Suprapubic skin (tissue), 4 donors: ENCODE measurements at regions not wholly inside any gene's neighbourhood (a gene's known extent, or its start where the extent isn't known, plus 50 kb on each side); places are given as distances from the start of the nearest gene placed in this dataset.

ENCODE experiments used
- DNase-seq, 2 donors: peaks; one replicate each; pipeline ENCODE4 v3.0.0-alpha.2; 2019; ENCODE audit warnings: low spot score in 2 of 2
- H3K27ac ChIP-seq: fragments of 200-600 bp; sonication (generic); one replicate; pipeline ENCODE4 v1.5.1; 2019
- H3K27me3 ChIP-seq: fragments of 200-600 bp; sonication (generic); one replicate; pipeline ENCODE4 v1.5.1; 2019
- H3K36me3 ChIP-seq: fragments of 200-600 bp; sonication (generic); one replicate; pipeline ENCODE4 v1.5.1; 2019
- H3K4me1 ChIP-seq: fragments of 200-600 bp; sonication (generic); one replicate; pipeline ENCODE4 v1.5.1; 2019
- H3K4me3 ChIP-seq: fragments of 200-600 bp; sonication (generic); one replicate; pipeline ENCODE4 v1.5.1; 2019; ENCODE audit warnings: mild to moderate bottlenecking
- H3K9me3 ChIP-seq: fragments of 200-600 bp; sonication (generic); one replicate; pipeline ENCODE4 v1.5.1; 2019
- CTCF ChIP-seq, 2 donors: fragments of 200-600 bp in 1 of 2; fragments of 450-650 bp in 1 of 2; sonication (generic) in 1 of 2; IDR thresholded peaks; one replicate each; pipeline ENCODE4 v1.5.1; 2016 to 2019; ENCODE audit warnings: antibody characterized with exemption in 2 of 2, mild to moderate bottlenecking in 1 of 2, moderate library complexity in 1 of 2
- EP300 ChIP-seq: sonication (generic); formaldehyde crosslinking; IDR thresholded peaks from one replicate; pipeline ENCODE4 v1.6.1; 2017; ENCODE audit warnings: antibody characterized with exemption
- POLR2A ChIP-seq, 2 donors: fragments of 450-650 bp; IDR thresholded peaks; one replicate each; pipeline ENCODE4 v1.6.1; 2017; ENCODE audit warnings: antibody characterized with exemption in 2 of 2, mild to moderate bottlenecking in 2 of 2, moderate library complexity in 2 of 2
- POLR2AphosphoS5 ChIP-seq, 3 donors: sonication (generic); formaldehyde crosslinking; IDR thresholded peaks; one replicate each; pipeline ENCODE4 v1.6.1; 2017; ENCODE audit warnings: antibody characterized with exemption in 3 of 3
- WGBS: methylation state at CpG from one replicate; pipeline ENCODE4 v1.1.5; 2018; 5-methylcytosine and 5-hydroxymethylcytosine counted together

- TF ChIP-seq CTCF (IDR thresholded peaks at IDR 0.05), result no peak
- no peak for TF ChIP-seq POLR2AphosphoS5 (IDR thresholded peaks at IDR 0.05)
- TF ChIP-seq EP300, result no peak
- no peak for TF ChIP-seq POLR2A (IDR thresholded peaks at IDR 0.05)
- DNase-seq, result no peak
- no peaks in the 10 kb centered on the region for H3K36me3 ChIP-seq
- WGBS, result 93% methylated on average over 2 of the region's 2 CpGs
- no peak overlapping the region for H3K27ac ChIP-seq
- no peaks in the 10 kb centered on the region for H3K4me1 ChIP-seq
- no peaks in the 10 kb centered on the region for H3K27me3 ChIP-seq
- no peaks in the 10 kb centered on the region for H3K9me3 ChIP-seq
- H3K4me3 ChIP-seq, result no peak overlapping the region
Observed at GRCh38 chr10:89926736-89927135, 225.3 kb downstream of the KIF20B start.

- no peak for TF ChIP-seq POLR2AphosphoS5 (IDR thresholded peaks at IDR 0.05)
- TF ChIP-seq POLR2A (IDR thresholded peaks at IDR 0.05), result no peak
- no peak for TF ChIP-seq CTCF (IDR thresholded peaks at IDR 0.05)
- TF ChIP-seq EP300, result no peak
- no peaks in the 10 kb centered on the region for H3K4me1 ChIP-seq
- H3K4me3 ChIP-seq, result no peak overlapping the region
- H3K27me3 ChIP-seq, result no peaks in the 10 kb centered on the region
- no peak for DNase-seq
- H3K27ac ChIP-seq, result no peak overlapping the region
- H3K36me3 ChIP-seq, result no peaks in the 10 kb centered on the region
- WGBS, result 73% methylated on average over 8 of the region's 8 CpGs
- H3K9me3 ChIP-seq, result no peaks in the 10 kb centered on the region
Observed at GRCh38 chr10:89929282-89930026, 228.1 kb downstream of the KIF20B start.

- Histone ChIP-seq H3K9me3 (peaks cover 4% of the 10 kb centered on the region), H3K27ac (no peak overlapping the region), H3K36me3 (no peaks in the 10 kb centered on the region), H3K4me3 (no peak overlapping the region), H3K4me1 (no peaks in the 10 kb centered on the region), H3K27me3 (no peaks in the 10 kb centered on the region)
- TF ChIP-seq POLR2A (IDR thresholded peaks at IDR 0.05) (no peak), EP300 (no peak)
- 56% methylated on average over 3 of the region's 3 CpGs for WGBS
- DNase-seq, result no peak
Observed at GRCh38 chr10:89937494-89937893, 236.1 kb downstream of the KIF20B start.

GRCh38 chr10:89940076-89940475 is 238.7 kb downstream of the KIF20B start:
- no peak overlapping the region for H3K4me3 ChIP-seq
- no peaks in the 10 kb centered on the region for H3K36me3 ChIP-seq
- DNase-seq, result no peak
- no peaks in the 10 kb centered on the region for H3K4me1 ChIP-seq
- peaks cover 4% of the 10 kb centered on the region for H3K9me3 ChIP-seq
- H3K27ac ChIP-seq, result no peak overlapping the region
- H3K27me3 ChIP-seq, result no peaks in the 10 kb centered on the region
- 58% methylated on average over 1 of the region's 1 CpG for WGBS
- no peak for TF ChIP-seq EP300
- TF ChIP-seq POLR2A (IDR thresholded peaks at IDR 0.05), result no peak
- TF ChIP-seq POLR2AphosphoS5 (IDR thresholded peaks at IDR 0.05), result no peak
- no peak for TF ChIP-seq CTCF (IDR thresholded peaks at IDR 0.05)

GRCh38 chr10:89942217-89942616 is 240.8 kb downstream of the KIF20B start:
- DNase-seq, result no peak
- peaks cover 2% of the 10 kb centered on the region for H3K9me3 ChIP-seq
- no peaks in the 10 kb centered on the region for H3K27me3 ChIP-seq
- no peak for TF ChIP-seq CTCF (IDR thresholded peaks at IDR 0.05)
- TF ChIP-seq POLR2A (IDR thresholded peaks at IDR 0.05), result no peak
- no peak for TF ChIP-seq EP300
- no peak for TF ChIP-seq POLR2AphosphoS5 (IDR thresholded peaks at IDR 0.05)
- no peaks in the 10 kb centered on the region for H3K4me1 ChIP-seq
- WGBS, result 58% methylated on average over 1 of the region's 1 CpG
- H3K4me3 ChIP-seq, result no peak overlapping the region
- no peak overlapping the region for H3K27ac ChIP-seq
- no peaks in the 10 kb centered on the region for H3K36me3 ChIP-seq

- H3K36me3 ChIP-seq, result no peaks in the 10 kb centered on the region
- no peaks in the 10 kb centered on the region for H3K4me1 ChIP-seq
- DNase-seq, result no peak
- TF ChIP-seq EP300 (no peak), POLR2AphosphoS5 (IDR thresholded peaks at IDR 0.05) (no peak), CTCF (IDR thresholded peaks at IDR 0.05) (no peak), POLR2A (IDR thresholded peaks at IDR 0.05) (no peak)
- WGBS, result 50% methylated on average over 1 of the region's 1 CpG
- H3K9me3 ChIP-seq, result no peaks in the 10 kb centered on the region
- no peaks in the 10 kb centered on the region for H3K27me3 ChIP-seq
- H3K4me3 ChIP-seq, result no peak overlapping the region
- no peak overlapping the region for H3K27ac ChIP-seq
Observed at GRCh38 chr10:89944138-89944537, 242.7 kb downstream of the KIF20B start.
